Smooth muscle cell (in vitro differentiated cells): ENCODE measurements at regions not wholly inside any gene's neighbourhood (a gene's known extent, or its start where the extent isn't known, plus 50 kb on each side); places are given as distances from the start of the nearest gene placed in this dataset.

ENCODE experiments used
- DNase-seq: peaks from one replicate; lab custom pipeline; 2025; ENCODE audit not compliant: unreplicated experiment; lab: John Stamatoyannopoulos, UW
- H2AFZ ChIP-seq: fragments of 200-600 bp; sonication (generic); 2 replicates; pipeline ENCODE4 v1.6.0; 2016; ENCODE audit warnings: antibody characterized with exemption, low read depth, mild to moderate bottlenecking
- H3F3A ChIP-seq: fragments of 200-600 bp; sonication (generic); 2 replicates; pipeline ENCODE4 v1.6.0; 2017; ENCODE audit warnings: antibody characterized with exemption, low read depth
- H3K27ac ChIP-seq: fragments of 200-600 bp; sonication (generic); 2 replicates; pipeline ENCODE4 v1.5.1; 2016; ENCODE audit warnings: low read depth, mild to moderate bottlenecking
- H3K27me3 ChIP-seq: fragments of 200-600 bp; sonication (generic); 2 replicates; pipeline ENCODE4 v1.6.1; 2016; ENCODE audit warnings: low read depth, mild to moderate bottlenecking
- H3K36me3 ChIP-seq: fragments of 200-600 bp; sonication (generic); 2 replicates; pipeline ENCODE4 v1.5.1; 2016; ENCODE audit warnings: low read depth
- H3K4me1 ChIP-seq: fragments of 200-600 bp; sonication (generic); 2 replicates; pipeline ENCODE4 v1.5.1; 2016; ENCODE audit warnings: low read depth
- H3K4me2 ChIP-seq: fragments of 200-600 bp; sonication (generic); 2 replicates; pipeline ENCODE4 v1.6.0; 2016; ENCODE audit warnings: mild to moderate bottlenecking
- H3K4me3 ChIP-seq: fragments of 200-600 bp; sonication (generic); 2 replicates; pipeline ENCODE4 v1.5.1; 2016; ENCODE audit warnings: mild to moderate bottlenecking
- H3K79me2 ChIP-seq: fragments of 200-600 bp; sonication (generic); 2 replicates; pipeline ENCODE4 v1.6.0; 2016; ENCODE audit warnings: low read depth, mild to moderate bottlenecking
- H3K9ac ChIP-seq: fragments of 200-600 bp; sonication (generic); 2 replicates; pipeline ENCODE4 v1.6.0; 2016; ENCODE audit warnings: low read depth
- H3K9me3 ChIP-seq: fragments of 200-600 bp; sonication (generic); replicated peaks from 2 replicates; pipeline ENCODE4 v1.5.1; 2016; ENCODE audit warnings: low read depth
- H4K20me1 ChIP-seq: fragments of 200-600 bp; sonication (generic); 2 replicates; pipeline ENCODE4 v1.6.0; 2016; ENCODE audit warnings: low read depth
- WGBS: methylation state at CpG from one replicate; pipeline ENCODE4 v1.1.7; 2016; ENCODE audit warnings: low lambda C conversion rate; 5-methylcytosine and 5-hydroxymethylcytosine counted together
- TF ChIP-seq, protein P1 (sequence below): fragments of 200-600 bp; sonication (generic); IDR thresholded peaks from 2 replicates; pipeline ENCODE4 v1.5.1; 2017; ENCODE audit warnings: borderline replicate concordance, mild to moderate bottlenecking, antibody characterized with exemption; ENCODE audit not compliant: insufficient read depth, poor library complexity, severe bottlenecking

DNA sequence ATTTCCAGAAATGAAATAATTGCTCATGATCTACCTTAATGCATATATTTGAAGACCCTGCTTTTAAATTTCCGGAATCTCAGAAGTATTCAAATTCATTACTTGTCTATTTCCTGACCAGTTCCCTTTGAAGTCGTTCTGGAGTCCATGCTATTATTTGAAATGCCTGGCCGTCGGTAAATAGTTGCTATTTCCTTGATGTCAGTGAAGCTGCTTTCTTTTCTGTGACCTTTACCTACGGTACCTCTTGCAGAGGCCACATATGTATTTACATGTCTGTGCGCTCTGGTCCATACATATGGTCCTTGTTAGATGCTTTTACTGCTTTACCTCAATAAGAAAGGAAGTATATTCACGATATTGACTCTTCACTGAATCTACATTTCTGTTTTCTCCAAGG lies 199.7 kb downstream of the PAPSS1 start:
- Histone ChIP-seq H3K4me3 (no peak overlapping the region), H3K27me3 (no peaks in the 10 kb centered on the region), H4K20me1 (no peaks in the 10 kb centered on the region), H3K9me3 (no peaks in the 10 kb centered on the region), H3K4me1 (peaks cover 3% of the 10 kb centered on the region), H3F3A (no peaks in the 10 kb centered on the region), H3K36me3 (no peaks in the 10 kb centered on the region), H3K9ac (no peak overlapping the region), H2AFZ (no peak overlapping the region), H3K27ac (no peak overlapping the region), H3K79me2 (no peaks in the 10 kb centered on the region), H3K4me2 (no peak overlapping the region)
- 88% methylated on average over 7 of the region's 7 CpGs for WGBS
- TF ChIP-seq, protein P1, sequence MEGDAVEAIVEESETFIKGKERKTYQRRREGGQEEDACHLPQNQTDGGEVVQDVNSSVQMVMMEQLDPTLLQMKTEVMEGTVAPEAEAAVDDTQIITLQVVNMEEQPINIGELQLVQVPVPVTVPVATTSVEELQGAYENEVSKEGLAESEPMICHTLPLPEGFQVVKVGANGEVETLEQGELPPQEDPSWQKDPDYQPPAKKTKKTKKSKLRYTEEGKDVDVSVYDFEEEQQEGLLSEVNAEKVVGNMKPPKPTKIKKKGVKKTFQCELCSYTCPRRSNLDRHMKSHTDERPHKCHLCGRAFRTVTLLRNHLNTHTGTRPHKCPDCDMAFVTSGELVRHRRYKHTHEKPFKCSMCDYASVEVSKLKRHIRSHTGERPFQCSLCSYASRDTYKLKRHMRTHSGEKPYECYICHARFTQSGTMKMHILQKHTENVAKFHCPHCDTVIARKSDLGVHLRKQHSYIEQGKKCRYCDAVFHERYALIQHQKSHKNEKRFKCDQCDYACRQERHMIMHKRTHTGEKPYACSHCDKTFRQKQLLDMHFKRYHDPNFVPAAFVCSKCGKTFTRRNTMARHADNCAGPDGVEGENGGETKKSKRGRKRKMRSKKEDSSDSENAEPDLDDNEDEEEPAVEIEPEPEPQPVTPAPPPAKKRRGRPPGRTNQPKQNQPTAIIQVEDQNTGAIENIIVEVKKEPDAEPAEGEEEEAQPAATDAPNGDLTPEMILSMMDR: no peak
- no peak for DNase-seq

DNA sequence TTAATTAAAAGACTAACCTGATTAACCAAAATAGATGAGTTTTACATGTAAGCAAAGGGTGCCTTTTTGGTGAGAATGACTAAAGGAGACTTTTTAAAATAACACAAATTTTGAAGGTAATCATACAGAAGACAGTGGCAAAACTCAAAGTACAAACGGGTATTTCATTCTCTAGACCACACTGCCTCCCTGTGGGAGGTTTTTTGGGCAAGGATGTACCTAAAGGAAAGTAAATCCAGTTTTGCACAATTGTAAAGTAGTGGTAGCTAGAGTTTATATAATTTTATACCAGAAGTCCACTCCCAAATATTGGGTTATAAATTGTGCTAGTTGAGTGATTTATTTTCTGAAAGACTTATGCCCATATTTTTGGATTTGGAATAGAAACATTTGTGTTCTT lies 201.0 kb downstream of the PAPSS1 start:
- Histone ChIP-seq H4K20me1 (no peaks in the 10 kb centered on the region), H3K9me3 (no peaks in the 10 kb centered on the region), H3K27me3 (no peaks in the 10 kb centered on the region), H3K79me2 (no peaks in the 10 kb centered on the region), H3F3A (no peaks in the 10 kb centered on the region), H3K4me3 (no peak overlapping the region), H3K4me2 (no peak overlapping the region), H3K27ac (no peak overlapping the region), H2AFZ (peak overlapping the region; percentile 68), H3K36me3 (no peaks in the 10 kb centered on the region), H3K9ac (no peak overlapping the region), H3K4me1 (peaks cover 3% of the 10 kb centered on the region)
- no peak for DNase-seq
- 24% methylated on average over 1 of the region's 1 CpG for WGBS
- TF ChIP-seq, protein P1: peak; percentile 82

GRCh38 chr4:107518076-107518475 lies 202.0 kb downstream of the PAPSS1 start:
- H3K36me3 ChIP-seq: no peaks in the 10 kb centered on the region
- no peak overlapping the region for H3K9ac ChIP-seq
- H4K20me1 ChIP-seq: no peaks in the 10 kb centered on the region
- H3K79me2 ChIP-seq: no peaks in the 10 kb centered on the region
- TF ChIP-seq, protein P1: no peak
- no peak overlapping the region for H3K4me2 ChIP-seq
- DNase-seq: no peak
- no peak overlapping the region for H2AFZ ChIP-seq
- no peaks in the 10 kb centered on the region for H3F3A ChIP-seq
- no peak overlapping the region for H3K27ac ChIP-seq
- no peaks in the 10 kb centered on the region for H3K9me3 ChIP-seq
- 67% methylated on average over 1 of the region's 1 CpG for WGBS
- H3K27me3 ChIP-seq: no peaks in the 10 kb centered on the region
- no peak overlapping the region for H3K4me3 ChIP-seq
- peaks cover 3% of the 10 kb centered on the region for H3K4me1 ChIP-seq

GRCh38 chr4:107512549-107512948 lies 207.5 kb downstream of the PAPSS1 start:
- H3K79me2 ChIP-seq: no peaks in the 10 kb centered on the region
- TF ChIP-seq, protein P1: no peak
- no peak for DNase-seq
- H3K9ac ChIP-seq: no peak overlapping the region
- H4K20me1 ChIP-seq: no peaks in the 10 kb centered on the region
- H3K4me3 ChIP-seq: no peak overlapping the region
- peak overlapping the region; percentile 34 for H3K27ac ChIP-seq
- no peaks in the 10 kb centered on the region for H3K9me3 ChIP-seq
- H3K4me2 ChIP-seq: no peak overlapping the region
- no peaks in the 10 kb centered on the region for H3K27me3 ChIP-seq
- peak overlapping the region; percentile 20 for H2AFZ ChIP-seq
- no peaks in the 10 kb centered on the region for H3F3A ChIP-seq
- no peaks in the 10 kb centered on the region for H3K36me3 ChIP-seq
- H3K4me1 ChIP-seq: no peaks in the 10 kb centered on the region
